ENCODE measurements at regions not wholly inside any gene's neighbourhood (a gene's known extent, or its start where the extent isn't known, plus 50 kb on each side); places are given as distances from the start of the nearest gene placed in this dataset.
A peak's percentile ranks its signal among the peaks of the same experiment; 100 is the strongest.

GRCh38 chr2:128702616-128703015 lies 383.9 kb upstream of the HS6ST1 start:
- no peak overlapping the region for H3K4me3 ChIP-seq (ENCODE audit: low read depth, low read length)
- no peak for TF ChIP-seq CTCF (conservative IDR thresholded peaks at IDR 0.05; ENCODE audit: low read depth, low read length)
- DNase-seq (ENCODE audit: low read depth), result no peak

- no peak for TF ChIP-seq CTCF (conservative IDR thresholded peaks at IDR 0.05; ENCODE audit: low read depth, low read length)
- H3K4me3 ChIP-seq (ENCODE audit: low read depth, low read length), result no peak overlapping the region
- DNase-seq (ENCODE audit: low read depth), result no peak
Observed at GRCh38 chr2:128708106-128708816, 389.6 kb upstream of the HS6ST1 start.

- H3K4me3 ChIP-seq (ENCODE audit: low read depth, low read length), result no peak overlapping the region
Observed at GRCh38 chr2:128710242-128710641, 391.6 kb upstream of the HS6ST1 start.

GRCh38 chr2:128710729-128711128 lies 392.1 kb upstream of the HS6ST1 start:
- H3K4me3 ChIP-seq (ENCODE audit: low read depth, low read length), result no peak overlapping the region
- no peak for DNase-seq (ENCODE audit: low read depth)
- no peak for TF ChIP-seq CTCF (conservative IDR thresholded peaks at IDR 0.05; ENCODE audit: low read depth, low read length)

More at GRCh38 chr2:128710242-128710641, 391.6 kb upstream of the HS6ST1 start:
- DNase-seq (ENCODE audit: low read depth), result no peak
- no peak for TF ChIP-seq CTCF (conservative IDR thresholded peaks at IDR 0.05; ENCODE audit: low read depth, low read length)

- no peak for TF ChIP-seq CTCF (conservative IDR thresholded peaks at IDR 0.05; ENCODE audit: low read depth, low read length)
- DNase-seq (ENCODE audit: low read depth), result no peak
- H3K4me3 ChIP-seq (ENCODE audit: low read depth, low read length), result no peak overlapping the region
Observed at GRCh38 chr2:128714285-128714684, 395.6 kb upstream of the HS6ST1 start.

- peak; percentile 12 for TF ChIP-seq CTCF (conservative IDR thresholded peaks at IDR 0.05; ENCODE audit: low read depth, low read length)
- DNase-seq (ENCODE audit: low read depth), result no peak
- H3K4me3 ChIP-seq (ENCODE audit: low read depth, low read length), result no peak overlapping the region
Observed at GRCh38 chr2:128714851-128715312, 396.2 kb upstream of the HS6ST1 start.

- no peak for DNase-seq (ENCODE audit: low read depth)
Observed at GRCh38 chr2:128715360-128715759, 396.7 kb upstream of the HS6ST1 start.

More at GRCh38 chr2:128715360-128715759, 396.7 kb upstream of the HS6ST1 start:
- no peak overlapping the region for H3K4me3 ChIP-seq (ENCODE audit: low read depth, low read length)
- no peak for TF ChIP-seq CTCF (conservative IDR thresholded peaks at IDR 0.05; ENCODE audit: low read depth, low read length)

All from choroid plexus epithelial cell (primary cell).